ENCODE measurements at regions not wholly inside any gene's neighbourhood (a gene's known extent, or its start where the extent isn't known, plus 50 kb on each side); places are given as distances from the start of the nearest gene placed in this dataset.

DNA sequence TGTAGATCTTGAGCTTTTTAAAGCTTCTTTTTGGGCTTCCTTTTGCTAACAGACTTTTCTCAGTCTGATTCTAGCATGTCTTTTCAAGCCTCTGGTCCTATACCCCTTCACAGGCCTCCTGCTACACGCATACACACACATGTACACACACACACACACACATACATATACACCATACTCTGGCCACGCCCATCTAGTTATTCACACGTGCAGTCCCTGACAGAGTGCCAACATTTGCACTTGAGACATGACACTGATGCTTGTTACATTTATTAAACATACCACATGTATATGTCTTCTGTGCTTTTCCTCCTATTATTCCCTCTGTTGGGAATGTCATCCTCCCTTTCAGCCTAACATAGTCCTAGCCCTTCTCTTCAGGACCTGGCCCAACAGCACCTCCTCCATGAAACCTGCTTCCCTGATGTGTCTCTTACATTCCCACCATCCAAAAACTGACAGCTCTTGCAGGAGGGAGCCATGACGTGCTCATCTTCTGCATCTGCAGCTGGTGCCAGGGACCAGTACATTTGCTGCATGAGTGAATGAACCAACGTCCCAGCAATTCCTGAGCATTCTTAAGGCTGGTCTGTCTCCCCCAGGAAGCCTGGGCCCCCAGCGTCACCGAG lies 222.1 kb downstream of the ARHGAP12 start:
- no peak for DNase-seq (ENCODE audit: low read depth)
- TF ChIP-seq, protein P1, sequence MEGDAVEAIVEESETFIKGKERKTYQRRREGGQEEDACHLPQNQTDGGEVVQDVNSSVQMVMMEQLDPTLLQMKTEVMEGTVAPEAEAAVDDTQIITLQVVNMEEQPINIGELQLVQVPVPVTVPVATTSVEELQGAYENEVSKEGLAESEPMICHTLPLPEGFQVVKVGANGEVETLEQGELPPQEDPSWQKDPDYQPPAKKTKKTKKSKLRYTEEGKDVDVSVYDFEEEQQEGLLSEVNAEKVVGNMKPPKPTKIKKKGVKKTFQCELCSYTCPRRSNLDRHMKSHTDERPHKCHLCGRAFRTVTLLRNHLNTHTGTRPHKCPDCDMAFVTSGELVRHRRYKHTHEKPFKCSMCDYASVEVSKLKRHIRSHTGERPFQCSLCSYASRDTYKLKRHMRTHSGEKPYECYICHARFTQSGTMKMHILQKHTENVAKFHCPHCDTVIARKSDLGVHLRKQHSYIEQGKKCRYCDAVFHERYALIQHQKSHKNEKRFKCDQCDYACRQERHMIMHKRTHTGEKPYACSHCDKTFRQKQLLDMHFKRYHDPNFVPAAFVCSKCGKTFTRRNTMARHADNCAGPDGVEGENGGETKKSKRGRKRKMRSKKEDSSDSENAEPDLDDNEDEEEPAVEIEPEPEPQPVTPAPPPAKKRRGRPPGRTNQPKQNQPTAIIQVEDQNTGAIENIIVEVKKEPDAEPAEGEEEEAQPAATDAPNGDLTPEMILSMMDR (conservative IDR thresholded peaks at IDR 0.05; ENCODE audit: low read length) = no peak
- H3K4me3 ChIP-seq (ENCODE audit: low read length) = peak overlapping the region; percentile 40

DNA sequence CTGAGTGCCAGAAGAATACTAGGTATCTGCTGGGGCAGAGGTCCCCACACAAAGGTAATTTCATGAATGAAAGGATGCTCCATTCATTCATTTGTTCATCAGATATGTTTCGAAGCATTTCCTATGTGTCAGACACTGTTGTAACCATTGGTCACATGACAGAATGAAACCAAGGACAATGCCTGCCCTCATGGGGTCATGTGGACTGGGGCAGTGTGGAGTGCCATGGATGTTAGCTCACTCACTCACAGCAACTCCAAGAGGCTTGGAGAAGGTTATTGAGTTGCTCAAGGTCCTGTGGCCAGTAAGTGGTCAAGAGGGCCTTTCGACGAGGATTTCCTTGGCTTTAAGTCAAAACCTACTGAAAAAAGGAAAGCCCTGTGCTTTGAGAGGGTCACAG lies 223.5 kb downstream of the ARHGAP12 start:
- H3K4me3 ChIP-seq (ENCODE audit: low read length) = no peak overlapping the region
- TF ChIP-seq, protein P1 (conservative IDR thresholded peaks at IDR 0.05; ENCODE audit: low read length) = no peak
- no peak for DNase-seq (ENCODE audit: low read depth)

DNA sequence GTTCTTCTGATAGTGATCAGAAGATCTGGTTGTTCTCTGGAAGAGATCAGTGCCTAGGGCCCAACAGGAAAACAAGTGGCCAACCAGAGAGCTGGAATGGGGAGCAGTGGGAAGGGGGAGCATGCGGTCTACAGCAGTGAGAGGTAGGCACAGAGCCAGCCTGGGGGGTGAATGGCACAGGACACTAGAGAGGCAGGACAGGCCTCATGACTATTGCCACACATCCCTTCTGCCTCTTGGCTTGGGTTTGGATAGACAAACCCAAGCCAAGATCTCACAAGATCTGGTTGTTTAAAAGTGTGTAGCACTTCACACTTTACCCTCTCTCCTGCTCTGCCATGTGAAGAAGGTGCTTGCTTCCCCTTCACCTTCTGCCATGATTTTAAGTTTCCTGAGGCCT lies 224.4 kb downstream of the ARHGAP12 start:
- no peak for DNase-seq (ENCODE audit: low read depth)
- TF ChIP-seq, protein P1 (conservative IDR thresholded peaks at IDR 0.05; ENCODE audit: low read length) = no peak
- H3K4me3 ChIP-seq (ENCODE audit: low read length) = no peak overlapping the region

DNA sequence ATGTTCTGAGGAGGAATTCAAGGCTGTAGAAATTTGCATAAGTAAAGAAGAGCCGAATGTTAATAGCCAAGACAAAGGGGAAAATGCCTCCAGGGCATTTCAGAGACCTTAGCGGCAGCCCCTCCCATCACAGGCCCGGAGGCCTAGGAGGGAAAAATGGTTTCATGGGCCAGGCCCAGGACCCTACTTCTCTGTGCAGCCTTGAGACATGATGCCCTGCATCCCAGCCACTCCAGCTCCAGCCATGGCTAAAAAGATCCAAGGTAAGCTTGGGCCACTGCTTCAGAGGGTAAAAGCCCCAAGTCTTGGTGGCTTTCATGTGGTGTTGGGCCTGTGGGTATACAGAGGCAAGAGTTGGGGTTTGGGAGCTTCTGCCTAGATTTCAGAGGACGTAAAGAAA lies 225.7 kb downstream of the ARHGAP12 start:
- no peak for DNase-seq (ENCODE audit: low read depth)
- no peak overlapping the region for H3K4me3 ChIP-seq (ENCODE audit: low read length)
- TF ChIP-seq, protein P1 (conservative IDR thresholded peaks at IDR 0.05; ENCODE audit: low read length) = no peak

DNA sequence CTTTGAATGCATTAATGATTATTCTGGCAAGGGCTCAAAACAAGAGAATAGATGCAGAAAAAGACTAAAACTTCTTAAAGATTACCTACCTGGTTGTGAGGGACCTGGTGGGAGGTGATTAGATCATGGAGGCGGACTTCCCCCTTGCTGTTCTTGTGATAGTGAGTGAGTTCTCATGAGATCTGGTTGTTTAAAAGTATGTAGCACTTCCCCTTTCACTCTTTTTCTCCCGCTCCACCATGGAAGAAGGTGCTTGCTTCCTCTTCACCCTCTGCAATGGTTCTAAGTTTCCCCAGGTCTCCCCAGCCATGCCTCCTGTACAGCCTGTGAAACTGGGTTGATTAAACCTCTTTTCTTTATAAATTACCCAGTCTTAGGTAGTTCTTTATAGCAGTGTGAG lies 226.6 kb downstream of the ARHGAP12 start:
- DNase-seq (ENCODE audit: low read depth) = no peak
- H3K4me3 ChIP-seq (ENCODE audit: low read length) = no peak overlapping the region
- TF ChIP-seq, protein P1 (conservative IDR thresholded peaks at IDR 0.05; ENCODE audit: low read length) = no peak

DNA sequence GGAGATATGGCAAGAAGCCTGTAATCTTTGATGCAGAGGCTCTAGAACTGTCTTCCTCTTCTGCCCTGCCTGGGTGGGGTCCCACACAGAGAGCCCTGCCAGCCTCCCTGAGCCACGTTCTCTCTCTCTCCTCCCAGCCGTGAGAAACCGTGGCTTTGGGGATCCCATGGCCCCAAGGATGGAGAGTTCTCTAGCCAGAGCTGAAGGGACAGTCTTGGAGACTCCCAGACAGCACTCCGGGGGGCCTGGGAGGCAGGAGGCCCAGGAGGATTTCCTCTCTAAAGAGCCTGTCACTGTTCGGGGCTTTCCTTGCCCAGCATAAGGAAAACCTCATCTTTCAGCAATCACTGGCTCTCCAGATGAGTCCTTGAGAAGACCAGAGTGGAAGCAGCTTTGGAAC lies 227.1 kb downstream of the ARHGAP12 start:
- H3K4me3 ChIP-seq (ENCODE audit: low read length) = no peak overlapping the region
- TF ChIP-seq, protein P1 (conservative IDR thresholded peaks at IDR 0.05; ENCODE audit: low read length) = no peak
- no peak for DNase-seq (ENCODE audit: low read depth)

DNA sequence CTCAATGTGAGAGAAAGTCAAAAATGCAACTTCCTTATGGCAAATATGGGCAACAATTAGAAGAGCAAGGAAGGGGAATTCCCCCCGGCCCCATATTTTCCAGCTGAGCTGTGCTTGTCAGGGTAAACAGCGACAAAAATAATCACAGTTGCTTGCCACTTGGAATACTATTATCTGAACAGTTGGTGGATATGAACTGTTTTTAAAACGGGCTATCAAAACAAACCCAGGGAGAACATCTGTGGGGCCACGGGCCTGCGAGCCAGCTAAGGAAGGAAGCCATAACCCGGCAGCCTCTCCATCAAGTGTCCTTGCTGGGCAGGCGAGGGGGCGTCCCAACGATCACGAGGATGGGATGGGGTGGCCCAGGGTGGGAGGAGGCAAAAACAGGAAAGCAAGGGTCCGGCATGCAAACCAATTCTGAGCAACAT lies 228.4 kb downstream of the ARHGAP12 start:
- no peak overlapping the region for H3K4me3 ChIP-seq (ENCODE audit: low read length)
- DNase-seq (ENCODE audit: low read depth) = no peak
- TF ChIP-seq, protein P1 (conservative IDR thresholded peaks at IDR 0.05; ENCODE audit: low read length) = no peak
